ENCODE measurements at regions not wholly inside any gene's neighbourhood (a gene's known extent, or its start where the extent isn't known, plus 50 kb on each side); places are given as distances from the start of the nearest gene placed in this dataset.
"Not testable (repeated sequence)": the region's sequence is repeated elsewhere in the genome, so short reads cannot be mapped to it uniquely, and the experiment has no call there.

DNA sequence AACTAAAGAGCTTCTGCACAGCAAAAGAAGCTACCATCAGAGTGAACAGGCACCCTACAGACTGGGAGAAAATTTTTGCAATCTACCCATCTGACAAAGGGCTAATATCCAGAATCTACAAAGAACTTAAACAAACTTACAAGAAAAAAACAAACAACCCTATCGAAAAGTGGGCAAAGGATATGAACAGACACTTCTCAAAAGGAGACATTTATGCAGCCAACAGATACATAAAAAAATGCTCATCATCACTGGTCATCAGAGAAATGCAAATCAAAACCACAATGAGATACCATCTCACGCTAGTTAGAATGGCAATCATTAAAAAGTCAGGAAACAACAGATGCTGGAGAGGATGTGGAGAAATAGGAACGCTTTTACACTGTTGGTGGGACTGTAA, 72.1 kb downstream of the ELAPOR2 start:
- TF ChIP-seq, protein P1, sequence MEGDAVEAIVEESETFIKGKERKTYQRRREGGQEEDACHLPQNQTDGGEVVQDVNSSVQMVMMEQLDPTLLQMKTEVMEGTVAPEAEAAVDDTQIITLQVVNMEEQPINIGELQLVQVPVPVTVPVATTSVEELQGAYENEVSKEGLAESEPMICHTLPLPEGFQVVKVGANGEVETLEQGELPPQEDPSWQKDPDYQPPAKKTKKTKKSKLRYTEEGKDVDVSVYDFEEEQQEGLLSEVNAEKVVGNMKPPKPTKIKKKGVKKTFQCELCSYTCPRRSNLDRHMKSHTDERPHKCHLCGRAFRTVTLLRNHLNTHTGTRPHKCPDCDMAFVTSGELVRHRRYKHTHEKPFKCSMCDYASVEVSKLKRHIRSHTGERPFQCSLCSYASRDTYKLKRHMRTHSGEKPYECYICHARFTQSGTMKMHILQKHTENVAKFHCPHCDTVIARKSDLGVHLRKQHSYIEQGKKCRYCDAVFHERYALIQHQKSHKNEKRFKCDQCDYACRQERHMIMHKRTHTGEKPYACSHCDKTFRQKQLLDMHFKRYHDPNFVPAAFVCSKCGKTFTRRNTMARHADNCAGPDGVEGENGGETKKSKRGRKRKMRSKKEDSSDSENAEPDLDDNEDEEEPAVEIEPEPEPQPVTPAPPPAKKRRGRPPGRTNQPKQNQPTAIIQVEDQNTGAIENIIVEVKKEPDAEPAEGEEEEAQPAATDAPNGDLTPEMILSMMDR (IDR thresholded peaks at IDR 0.05): not testable (repeated sequence)
- TF ChIP-seq TCF7L2 (IDR thresholded peaks at IDR 0.05; ENCODE audit: low read depth, low read length); SIN3A (IDR thresholded peaks at IDR 0.05; ENCODE audit: borderline replicate concordance, insufficient read depth, low read depth, low read length): not testable (repeated sequence)

All from Panc1 (cell line).